Fibroblast of skin of right quadriceps (primary cell): ENCODE measurements at regions not wholly inside any gene's neighbourhood (a gene's known extent, or its start where the extent isn't known, plus 50 kb on each side); places are given as distances from the start of the nearest gene placed in this dataset.

Experiments used
- DNase-seq: peaks from one replicate; pipeline ENCODE4 v3.0.0-alpha.2; 2013

GRCh38 chr14:83260751-83261150, 1727.1 kb upstream of the SEL1L start:
- peak; percentile 31 for DNase-seq

DNA sequence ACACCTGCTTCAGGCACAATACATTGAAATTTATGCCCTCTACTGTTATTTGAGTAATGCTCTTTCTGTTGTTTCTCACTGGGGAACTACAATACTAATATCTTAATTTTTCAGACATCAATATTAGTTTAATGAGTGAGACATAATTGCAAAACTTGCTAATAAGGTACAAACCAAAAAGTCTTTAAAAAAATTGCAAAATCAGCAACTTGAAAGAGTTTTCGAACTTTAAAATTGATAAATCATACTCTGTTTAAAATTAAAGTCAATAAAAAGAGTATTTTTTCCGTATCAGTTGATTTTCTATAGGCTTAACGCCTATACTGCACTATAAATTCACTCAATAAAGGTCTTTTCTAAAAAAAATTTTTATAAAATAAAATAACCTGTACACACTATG, 1735.9 kb upstream of the SEL1L start:
- DNase-seq, result no peak

DNA sequence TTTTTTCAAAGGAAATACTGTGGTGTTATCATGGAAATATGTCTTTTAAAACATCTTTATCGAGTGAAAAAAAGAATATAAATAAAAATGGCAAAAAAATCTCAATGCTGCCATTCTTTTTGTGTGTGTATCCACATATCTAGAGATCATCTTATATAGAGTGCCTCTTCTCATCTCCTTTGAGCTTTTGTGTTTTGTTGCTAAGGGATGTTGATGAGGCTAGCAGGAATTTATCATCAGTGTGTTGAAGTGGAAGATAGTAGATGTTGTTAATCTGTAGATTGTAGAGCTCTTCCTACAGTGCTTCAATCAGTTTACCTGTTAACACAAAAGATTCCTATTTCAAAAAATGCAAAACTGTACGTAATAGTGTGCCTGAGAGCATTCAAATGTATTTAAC, 1738.0 kb upstream of the SEL1L start:
- no peak for DNase-seq

GRCh38 chr14:83280719-83281118, 1747.1 kb upstream of the SEL1L start:
- DNase-seq, result no peak

- no peak for DNase-seq
These were observed 1749.1 kb upstream of the SEL1L start for GRCh38 chr14:83282706-83283105.

- DNase-seq, result no peak
These were observed 1753.6 kb upstream of the SEL1L start for GRCh38 chr14:83287300-83287699.

- no peak for DNase-seq
These were observed 1755.7 kb upstream of the SEL1L start for GRCh38 chr14:83289390-83289789.

GRCh38 chr14:83289896-83290295, 1756.2 kb upstream of the SEL1L start:
- peak; percentile 45 for DNase-seq

DNA sequence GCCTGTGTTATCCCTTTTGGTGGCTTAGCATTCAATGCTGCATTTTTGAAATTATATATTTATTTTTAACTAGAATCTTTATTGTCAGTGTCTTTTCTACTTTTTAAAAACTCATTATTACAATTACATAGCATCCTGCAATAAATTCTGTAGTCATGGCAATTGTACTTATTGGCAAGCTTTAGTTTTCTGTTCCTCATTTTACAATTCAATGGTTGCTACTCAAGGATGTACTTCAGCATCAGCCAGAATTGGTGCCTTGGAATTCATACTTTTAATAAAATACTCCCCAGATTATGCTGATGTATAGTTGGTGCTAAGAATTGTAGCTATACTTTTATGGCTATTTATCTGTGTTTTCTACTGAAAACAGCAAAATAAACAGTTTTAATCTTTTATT, 1756.8 kb upstream of the SEL1L start:
- DNase-seq, result no peak

- peak; percentile 68 for DNase-seq
These were observed 1758.1 kb upstream of the SEL1L start for GRCh38 chr14:83291714-83292113.

DNA sequence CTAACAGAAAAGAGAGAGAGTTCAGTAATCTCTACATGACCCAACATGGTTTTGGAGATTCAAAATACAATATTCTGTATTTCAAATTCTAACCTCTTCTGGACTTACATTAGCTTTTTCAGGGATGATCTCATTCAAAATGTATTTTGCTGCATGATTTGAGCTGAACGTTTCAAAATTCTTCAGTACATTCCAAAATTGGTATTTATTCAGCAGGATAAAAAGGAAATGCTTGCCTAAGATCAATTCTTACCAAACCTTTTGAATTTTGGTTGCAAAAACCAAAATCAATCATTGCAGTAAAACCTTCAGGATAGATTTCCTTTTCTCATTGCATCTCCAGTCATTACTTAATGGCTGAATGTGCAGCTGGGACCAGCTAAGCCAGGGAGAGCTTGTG, 1761.3 kb upstream of the SEL1L start:
- DNase-seq, result peak; percentile 79

DNA sequence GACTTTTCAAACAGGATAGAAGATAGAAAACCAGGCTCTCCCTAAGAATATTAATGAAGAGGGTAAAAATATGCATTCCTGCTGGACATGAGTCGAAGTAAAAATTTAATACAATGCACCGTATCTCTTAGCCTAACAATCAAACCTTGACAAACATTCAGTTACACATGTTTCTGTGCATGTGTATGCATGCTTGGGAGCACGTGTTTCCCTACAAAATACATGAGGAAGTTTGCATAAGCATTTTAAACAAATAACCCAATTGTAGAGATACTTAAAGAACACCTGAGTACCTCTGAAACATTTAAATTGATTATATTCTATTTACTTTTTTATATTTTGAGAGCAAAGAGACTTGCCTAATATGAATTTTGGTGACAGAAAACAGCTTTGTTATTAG, 1763.7 kb upstream of the SEL1L start:
- DNase-seq, result no peak

DNA sequence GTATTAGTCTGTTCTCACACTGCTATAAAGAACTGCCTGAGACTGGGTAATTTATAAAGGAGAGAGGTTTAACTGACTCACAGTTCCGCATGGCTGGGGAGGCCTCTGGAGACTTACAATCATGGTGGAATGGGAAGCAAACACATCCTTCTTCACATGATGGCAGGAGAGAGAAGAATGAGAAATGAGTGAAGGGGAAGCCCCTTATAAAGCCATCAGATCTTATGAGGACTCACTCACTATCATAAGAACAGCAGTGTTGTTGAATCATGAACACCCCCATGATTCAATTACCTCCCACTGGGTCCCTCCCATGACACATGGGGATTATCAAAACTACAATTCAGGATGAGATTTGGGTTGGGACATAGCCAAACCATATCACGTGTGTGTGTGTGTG, 1764.4 kb upstream of the SEL1L start:
- peak; percentile 11 for DNase-seq

GRCh38 chr14:83300476-83301064, 1766.9 kb upstream of the SEL1L start:
- peak; percentile 52 for DNase-seq

GRCh38 chr14:83301791-83302190, 1768.1 kb upstream of the SEL1L start:
- no peak for DNase-seq

- DNase-seq, result no peak
These were observed 1775.6 kb upstream of the SEL1L start for GRCh38 chr14:83309211-83309610.

- no peak for DNase-seq
These were observed 1776.2 kb upstream of the SEL1L start for GRCh38 chr14:83309833-83310232.

- peak; percentile 39 for DNase-seq
These were observed 1778.9 kb upstream of the SEL1L start for GRCh38 chr14:83312511-83312910.

GRCh38 chr14:83314764-83315163, 1781.1 kb upstream of the SEL1L start:
- no peak for DNase-seq

GRCh38 chr14:83316356-83316755, 1782.7 kb upstream of the SEL1L start:
- no peak for DNase-seq

DNA sequence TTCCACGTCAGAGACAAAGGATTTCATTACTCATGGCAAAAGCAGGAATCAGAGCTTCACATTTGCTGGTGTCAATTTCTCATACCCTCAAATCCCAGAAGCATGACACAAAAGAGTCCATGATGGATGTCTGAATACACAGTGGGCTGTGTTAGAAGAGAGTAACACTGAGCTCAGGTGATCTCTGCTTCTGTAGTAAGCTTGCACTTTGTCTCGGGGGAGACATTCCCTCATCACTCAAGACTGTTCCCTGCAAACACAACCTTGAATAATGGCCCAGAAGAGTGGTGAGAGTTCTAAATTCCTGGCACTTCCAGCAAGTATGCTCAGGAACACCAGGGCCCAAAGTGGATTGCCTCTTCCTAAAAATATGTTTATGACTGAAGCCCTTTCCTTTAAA, 1787.2 kb upstream of the SEL1L start:
- DNase-seq, result no peak

DNA sequence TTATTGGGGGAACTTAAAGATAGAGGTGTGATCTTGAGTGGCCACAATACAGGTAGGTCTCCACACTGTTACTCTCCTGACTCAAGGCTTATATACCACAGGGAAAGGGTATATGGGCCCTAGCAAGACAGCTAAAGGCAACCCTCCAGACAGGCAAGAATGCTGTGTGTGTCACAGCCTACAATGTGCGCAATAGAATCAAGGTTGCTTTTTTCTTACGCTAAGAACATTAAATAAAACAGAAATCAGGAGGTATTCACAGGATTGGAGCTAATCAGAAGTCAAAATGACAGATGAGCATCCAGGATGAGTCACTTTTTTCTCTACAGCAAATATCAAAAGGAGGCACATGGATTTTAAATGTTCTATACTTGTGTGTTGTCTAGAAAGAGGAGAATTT, 1797.9 kb upstream of the SEL1L start:
- no peak for DNase-seq

GRCh38 chr14:83342590-83342989, 1808.9 kb upstream of the SEL1L start:
- peak; percentile 19 for DNase-seq

GRCh38 chr14:83347874-83348273, 1814.2 kb upstream of the SEL1L start:
- peak; percentile 64 for DNase-seq

DNA sequence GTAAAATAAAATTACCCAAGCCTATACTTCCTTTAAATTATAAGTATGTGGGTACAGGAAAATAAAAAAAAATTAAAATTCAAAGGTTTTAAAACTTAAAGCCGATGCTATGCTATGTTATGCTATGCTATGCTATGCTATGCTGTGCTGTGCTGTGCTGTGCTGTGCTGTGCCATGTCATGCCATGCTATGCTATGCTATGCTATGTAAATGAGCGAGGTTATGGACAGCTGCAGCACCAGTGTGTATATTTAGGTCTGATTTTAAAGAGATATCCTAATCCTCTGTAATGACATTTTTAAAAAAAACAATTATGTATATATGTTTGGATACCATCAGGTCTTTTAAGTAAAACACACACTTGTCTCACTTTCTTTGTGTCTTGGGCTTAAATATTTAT, 1822.0 kb upstream of the SEL1L start:
- DNase-seq, result no peak

GRCh38 chr14:83356080-83356479, 1822.4 kb upstream of the SEL1L start:
- no peak for DNase-seq
